Adrenal gland (tissue), 5 donors: ENCODE measurements at regions not wholly inside any gene's neighbourhood (a gene's known extent, or its start where the extent isn't known, plus 50 kb on each side); places are given as distances from the start of the nearest gene placed in this dataset.

Experiments used
- CTCF ChIP-seq, 6 experiments: fragments of 450-650 bp in 4 of 6; fragments of 200-600 bp in 2 of 6; sonication (generic) in 1 of 6; IDR thresholded peaks; 1 replicate in 5 of 6; 2 replicates in 1 of 6; pipeline versions ENCODE4 v1.5.1 to v1.8.0; 2016 to 2021; ENCODE audit warnings: antibody characterized with exemption in 6 of 6, mild to moderate bottlenecking in 2 of 6, moderate library complexity in 1 of 6
- POLR2A ChIP-seq, 2 donors: fragments of 450-650 bp; IDR thresholded peaks; one replicate each; pipeline ENCODE4 v1.6.1; 2017; ENCODE audit warnings: antibody characterized with exemption in 2 of 2, mild to moderate bottlenecking in 2 of 2, moderate library complexity in 1 of 2
- donor health status: DM: no; HTN: no; CAD: no.

- TF ChIP-seq CTCF (IDR thresholded peaks at IDR 0.05) (no peak), POLR2A (IDR thresholded peaks at IDR 0.05) (no peak)
Observed at GRCh38 chr2:109058802-109059201, 69.8 kb upstream of the EDAR start.
